NCI-H1092 treated with DMSO at 0.1 percent for 48 hours (cell line): ENCODE measurements at regions not wholly inside any gene's neighbourhood (a gene's known extent, or its start where the extent isn't known, plus 50 kb on each side); places are given as distances from the start of the nearest gene placed in this dataset.

Experiments
- DNase-seq: peaks from one replicate; lab custom pipeline; 2025; lab: John Stamatoyannopoulos, UW

- no peak for DNase-seq
Measured at GRCh38 chr9:80552931-80553330, 981.2 kb downstream of the TLE4 start.

GRCh38 chr9:80550181-80550580 lies 978.4 kb downstream of the TLE4 start:
- DNase-seq: no peak

GRCh38 chr9:80547613-80548012 lies 975.8 kb downstream of the TLE4 start:
- no peak for DNase-seq

GRCh38 chr9:80540387-80540786 lies 968.6 kb downstream of the TLE4 start:
- DNase-seq: no peak

GRCh38 chr9:80538976-80539375 lies 967.2 kb downstream of the TLE4 start:
- DNase-seq: no peak

- DNase-seq: no peak
Measured at GRCh38 chr9:80522465-80522864, 950.7 kb downstream of the TLE4 start.

GRCh38 chr9:80521151-80521550 lies 949.4 kb downstream of the TLE4 start:
- DNase-seq: no peak

GRCh38 chr9:80520231-80520630 lies 948.5 kb downstream of the TLE4 start:
- no peak for DNase-seq

GRCh38 chr9:80518441-80518840 lies 946.7 kb downstream of the TLE4 start:
- DNase-seq: no peak

- no peak for DNase-seq
Measured at GRCh38 chr9:80516679-80517078, 944.9 kb downstream of the TLE4 start.

- DNase-seq: no peak
Measured at GRCh38 chr9:80509358-80509757, 937.6 kb downstream of the TLE4 start.

- no peak for DNase-seq
Measured at GRCh38 chr9:80507611-80508010, 935.8 kb downstream of the TLE4 start.

- no peak for DNase-seq
Measured at GRCh38 chr9:80504601-80505230, 933.0 kb downstream of the TLE4 start.

GRCh38 chr9:80503671-80504281 lies 932.0 kb downstream of the TLE4 start:
- DNase-seq: no peak

GRCh38 chr9:80502306-80502705 lies 930.5 kb downstream of the TLE4 start:
- DNase-seq: no peak

- no peak for DNase-seq
Measured at GRCh38 chr9:80501635-80502034, 929.9 kb downstream of the TLE4 start.

GRCh38 chr9:80500300-80500699 lies 928.5 kb downstream of the TLE4 start:
- no peak for DNase-seq

GRCh38 chr9:80498001-80498555 lies 926.3 kb downstream of the TLE4 start:
- no peak for DNase-seq

- no peak for DNase-seq
Measured at GRCh38 chr9:80496901-80497556, 925.3 kb downstream of the TLE4 start.

GRCh38 chr9:80493258-80493657 lies 921.5 kb downstream of the TLE4 start:
- DNase-seq: no peak

- DNase-seq: no peak
Measured at GRCh38 chr9:80492221-80492620, 920.5 kb downstream of the TLE4 start.

GRCh38 chr9:80491086-80491696 lies 919.4 kb downstream of the TLE4 start:
- DNase-seq: no peak

- DNase-seq: no peak
Measured at GRCh38 chr9:80489329-80489728, 917.6 kb downstream of the TLE4 start.
